ENCODE measurements at regions not wholly inside any gene's neighbourhood (a gene's known extent, or its start where the extent isn't known, plus 50 kb on each side); places are given as distances from the start of the nearest gene placed in this dataset.

GRCh38 chr6:51249798-51250197 is 431.1 kb downstream of the TFAP2B start:
- TF ChIP-seq POLR2A (IDR thresholded peaks at IDR 0.05; ENCODE audit: low read depth) (no peak), CTCF (IDR thresholded peaks at IDR 0.05) (no peak), POLR2AphosphoS5 (IDR thresholded peaks at IDR 0.05) (no peak)
